Ovary (tissue), 3 donors: ENCODE measurements at regions not wholly inside any gene's neighbourhood (a gene's known extent, or its start where the extent isn't known, plus 50 kb on each side); places are given as distances from the start of the nearest gene placed in this dataset.

Experiments used
- EP300 ChIP-seq: sonication (generic); formaldehyde crosslinking; IDR thresholded peaks from one replicate; pipeline ENCODE4 v1.6.1; 2017; ENCODE audit warnings: antibody characterized with exemption
- POLR2A ChIP-seq: fragments of 450-650 bp; IDR thresholded peaks from one replicate; pipeline ENCODE4 v1.6.1; 2017; ENCODE audit warnings: antibody characterized with exemption, mild to moderate bottlenecking, moderate library complexity
- TF ChIP-seq, protein P1 (sequence below), 3 donors: fragments of 450-650 bp in 2 of 3; fragments of 200-600 bp in 1 of 3; IDR thresholded peaks; one replicate each; pipeline versions ENCODE4 v1.5.1 to v1.8.0; 2016 to 2022; ENCODE audit warnings: antibody characterized with exemption in 3 of 3, mild to moderate bottlenecking in 1 of 3
- donor health status: DM: no; HTN: no; CAD: no.

DNA sequence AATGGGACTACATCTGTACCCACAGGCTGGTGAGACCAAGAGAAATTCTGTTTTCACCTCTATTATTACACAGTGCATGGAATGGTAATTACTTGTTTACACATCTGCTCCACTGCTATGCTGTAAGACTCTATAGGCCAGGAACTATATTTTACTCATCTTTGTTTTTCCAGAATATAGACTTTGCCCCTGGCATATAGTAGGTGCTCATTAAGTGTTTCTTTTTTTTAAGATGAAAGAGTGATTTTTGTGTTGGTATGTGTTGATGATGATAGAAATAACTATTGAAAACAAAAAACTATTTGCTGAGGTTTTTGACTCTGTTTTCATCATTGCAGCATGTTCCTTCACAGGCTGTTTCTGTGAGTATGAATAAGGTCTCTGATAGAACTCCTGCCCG is 294.7 kb downstream of the CSNK1G3 start:
- TF ChIP-seq, protein P1, sequence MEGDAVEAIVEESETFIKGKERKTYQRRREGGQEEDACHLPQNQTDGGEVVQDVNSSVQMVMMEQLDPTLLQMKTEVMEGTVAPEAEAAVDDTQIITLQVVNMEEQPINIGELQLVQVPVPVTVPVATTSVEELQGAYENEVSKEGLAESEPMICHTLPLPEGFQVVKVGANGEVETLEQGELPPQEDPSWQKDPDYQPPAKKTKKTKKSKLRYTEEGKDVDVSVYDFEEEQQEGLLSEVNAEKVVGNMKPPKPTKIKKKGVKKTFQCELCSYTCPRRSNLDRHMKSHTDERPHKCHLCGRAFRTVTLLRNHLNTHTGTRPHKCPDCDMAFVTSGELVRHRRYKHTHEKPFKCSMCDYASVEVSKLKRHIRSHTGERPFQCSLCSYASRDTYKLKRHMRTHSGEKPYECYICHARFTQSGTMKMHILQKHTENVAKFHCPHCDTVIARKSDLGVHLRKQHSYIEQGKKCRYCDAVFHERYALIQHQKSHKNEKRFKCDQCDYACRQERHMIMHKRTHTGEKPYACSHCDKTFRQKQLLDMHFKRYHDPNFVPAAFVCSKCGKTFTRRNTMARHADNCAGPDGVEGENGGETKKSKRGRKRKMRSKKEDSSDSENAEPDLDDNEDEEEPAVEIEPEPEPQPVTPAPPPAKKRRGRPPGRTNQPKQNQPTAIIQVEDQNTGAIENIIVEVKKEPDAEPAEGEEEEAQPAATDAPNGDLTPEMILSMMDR (IDR thresholded peaks at IDR 0.05) = no peak
- no peak for TF ChIP-seq POLR2A
- TF ChIP-seq EP300 = no peak
